HUES48 (cell line): ENCODE measurements at regions not wholly inside any gene's neighbourhood (a gene's known extent, or its start where the extent isn't known, plus 50 kb on each side); places are given as distances from the start of the nearest gene placed in this dataset.

Experiments
- H3K27ac ChIP-seq: one replicate; pipeline ENCODE4 v1.7.0; 2013; ENCODE audit warnings: low read depth, low read length, inconsistent platforms
- H3K27me3 ChIP-seq: 2 replicates; pipeline ENCODE4 v1.6.1; 2013; ENCODE audit warnings: mild to moderate bottlenecking, low read length; ENCODE audit not compliant: control insufficient read depth, insufficient read depth
- H3K36me3 ChIP-seq: 2 replicates; pipeline ENCODE4 v1.6.1; 2013; ENCODE audit warnings: low read length; ENCODE audit not compliant: control insufficient read depth, insufficient read depth
- H3K4me1 ChIP-seq: 2 replicates; pipeline ENCODE4 v1.6.1; 2013; ENCODE audit warnings: mild to moderate bottlenecking, low read length; ENCODE audit not compliant: control insufficient read depth, insufficient read depth
- H3K4me3 ChIP-seq: 2 replicates; pipeline ENCODE4 v1.5.1; 2013; ENCODE audit warnings: mild to moderate bottlenecking, low read depth, low read length
- H3K9ac ChIP-seq: 2 replicates; pipeline ENCODE4 v1.6.1; 2013; ENCODE audit warnings: mild to moderate bottlenecking, low read depth, low read length, moderate library complexity
- H3K9me3 ChIP-seq: 2 replicates; pipeline ENCODE4 v1.6.1; 2013; ENCODE audit warnings: low read length; ENCODE audit not compliant: control insufficient read depth, insufficient read depth

DNA sequence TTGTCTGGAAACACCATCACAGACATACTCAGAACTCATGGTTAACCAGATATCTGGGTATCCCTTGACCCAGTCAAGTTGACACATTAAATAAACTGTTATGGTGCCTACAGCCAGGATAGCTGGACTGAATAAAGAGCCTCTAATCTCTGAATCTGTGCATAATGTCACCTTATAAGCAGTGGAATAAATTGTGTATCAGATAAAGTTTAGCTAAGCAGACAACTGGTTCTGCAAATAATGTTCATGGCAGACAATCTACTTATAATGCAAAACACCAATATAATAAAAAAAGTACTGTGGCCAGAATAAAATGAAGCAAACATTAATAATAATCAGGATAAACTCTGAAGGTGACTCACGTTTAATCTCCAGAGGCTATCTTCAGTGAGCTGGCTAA lies 628.5 kb upstream of the FAT3 start:
- H3K9me3 ChIP-seq = no peaks in the 10 kb centered on the region; the same call in 1 of the 2 replicates
- H3K4me1 ChIP-seq = no peaks in the 10 kb centered on the region
- H3K4me3 ChIP-seq = no peak overlapping the region
- no peak overlapping the region for H3K27ac ChIP-seq
- no peaks in the 10 kb centered on the region for H3K36me3 ChIP-seq
- no peaks in the 10 kb centered on the region for H3K27me3 ChIP-seq
- H3K9ac ChIP-seq = no peak overlapping the region

DNA sequence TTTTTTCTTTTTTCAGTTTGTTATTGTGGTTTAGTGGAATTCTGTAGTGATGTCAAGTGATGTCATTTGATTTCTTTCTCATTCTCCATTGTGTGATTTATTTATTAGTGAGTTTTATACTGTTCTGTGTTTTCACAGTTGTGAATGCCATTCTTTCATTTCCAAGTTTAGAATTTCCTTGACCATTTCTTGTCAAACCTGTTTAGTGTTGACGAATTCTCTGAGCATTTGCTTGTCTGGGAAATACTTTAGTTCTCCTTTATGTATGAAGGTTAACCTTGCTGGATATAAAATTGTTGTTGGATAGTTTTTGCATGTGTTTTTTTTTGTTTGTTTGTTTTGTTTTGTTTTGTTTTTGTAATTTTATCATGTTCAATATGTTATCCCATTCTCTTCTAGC lies 633.6 kb upstream of the FAT3 start:
- no peak overlapping the region for H3K9ac ChIP-seq
- H3K27me3 ChIP-seq = no peaks in the 10 kb centered on the region
- H3K4me1 ChIP-seq = no peaks in the 10 kb centered on the region
- H3K4me3 ChIP-seq = no peak overlapping the region
- H3K9me3 ChIP-seq = no peaks in the 10 kb centered on the region; the same call in 1 of the 2 replicates
- no peak overlapping the region for H3K27ac ChIP-seq
- no peaks in the 10 kb centered on the region for H3K36me3 ChIP-seq

DNA sequence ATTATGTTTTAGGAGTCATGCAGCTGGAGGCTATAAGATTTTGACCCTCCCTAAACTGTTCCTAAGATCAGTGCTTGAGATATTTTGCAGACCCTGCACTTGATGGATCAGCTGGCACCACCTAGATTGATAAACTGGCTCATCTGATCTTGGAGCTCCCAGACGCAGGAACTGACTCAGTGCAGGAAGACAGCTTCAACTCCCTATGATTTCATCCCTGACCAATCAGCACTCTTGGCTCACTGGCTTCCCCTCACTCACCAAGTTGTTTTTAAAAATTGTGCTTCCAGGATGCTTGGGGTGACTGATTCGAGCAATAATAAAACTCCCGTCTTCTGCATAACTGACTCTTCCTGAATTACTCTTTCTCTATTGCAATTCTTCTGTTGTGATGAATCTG lies 637.5 kb upstream of the FAT3 start:
- no peak overlapping the region for H3K4me3 ChIP-seq
- no peaks in the 10 kb centered on the region for H3K27me3 ChIP-seq
- no peaks in the 10 kb centered on the region for H3K4me1 ChIP-seq
- no peaks in the 10 kb centered on the region; the same call in 1 of the 2 replicates for H3K9me3 ChIP-seq
- H3K36me3 ChIP-seq = no peaks in the 10 kb centered on the region
- no peak overlapping the region for H3K9ac ChIP-seq
- H3K27ac ChIP-seq = no peak overlapping the region

DNA sequence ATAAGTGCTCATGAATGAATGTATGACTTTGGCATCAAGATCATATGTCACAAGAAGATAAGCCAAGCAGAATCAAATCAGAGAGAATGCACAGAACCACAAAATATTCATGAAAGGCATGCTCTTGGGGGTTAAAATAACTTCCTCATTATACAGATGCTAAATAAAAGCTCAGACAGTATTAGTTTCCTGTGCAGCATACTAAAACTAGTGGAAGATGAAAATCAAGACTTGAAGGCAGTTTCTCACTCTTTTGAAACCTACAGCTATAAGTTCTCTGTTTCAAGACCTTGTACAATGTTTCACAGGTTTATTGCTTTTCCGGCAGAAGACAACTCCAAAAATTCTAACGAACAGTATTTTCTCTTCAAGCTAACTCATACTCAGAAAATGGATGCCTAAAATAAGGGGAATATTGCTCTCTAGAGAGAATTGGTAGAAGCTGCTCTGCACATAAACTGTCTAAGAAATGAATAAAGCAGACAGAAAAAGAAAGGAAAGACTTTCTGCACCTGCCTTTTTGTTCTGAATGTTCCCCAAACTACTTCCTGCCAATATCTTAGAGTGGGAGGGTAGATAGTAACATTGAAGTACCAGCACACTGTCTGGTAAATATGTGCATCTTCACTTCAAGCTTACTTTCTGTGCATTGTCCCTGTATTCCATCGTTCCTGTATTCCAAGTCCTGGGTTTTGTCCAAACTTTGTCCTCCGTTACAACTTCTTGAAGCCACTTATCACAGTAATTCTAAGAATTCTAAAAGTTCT lies 639.4 kb upstream of the FAT3 start:
- H3K9ac ChIP-seq = no peak overlapping the region
- H3K4me3 ChIP-seq = no peak overlapping the region
- H3K9me3 ChIP-seq = no peaks in the 10 kb centered on the region
- no peaks in the 10 kb centered on the region for H3K36me3 ChIP-seq
- H3K27ac ChIP-seq = no peak overlapping the region
- H3K4me1 ChIP-seq = no peaks in the 10 kb centered on the region
- H3K27me3 ChIP-seq = no peaks in the 10 kb centered on the region

DNA sequence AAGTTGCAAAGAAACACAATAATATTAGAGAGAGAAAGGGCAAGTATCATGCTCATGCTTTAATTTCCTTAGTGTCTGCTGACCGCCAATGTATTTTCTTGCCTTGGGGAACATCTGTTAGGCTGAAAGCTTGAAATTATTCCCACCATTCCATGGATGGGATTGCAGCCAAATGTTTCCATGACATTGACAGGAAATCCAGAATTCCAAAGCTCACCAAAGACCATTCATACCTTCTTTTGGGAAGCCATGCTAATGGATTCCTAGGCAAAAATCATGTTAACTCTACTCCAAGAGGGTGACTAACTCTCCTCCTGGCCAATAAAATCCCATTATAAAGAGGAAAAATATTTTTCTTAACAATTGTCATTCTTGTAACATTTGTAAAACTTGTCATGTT lies 661.4 kb upstream of the FAT3 start:
- Histone ChIP-seq H3K27ac (no peak overlapping the region), H3K9ac (no peak overlapping the region), H3K27me3 (no peaks in the 10 kb centered on the region), H3K4me3 (no peak overlapping the region), H3K9me3 (no peaks in the 10 kb centered on the region), H3K4me1 (no peaks in the 10 kb centered on the region), H3K36me3 (no peaks in the 10 kb centered on the region)

DNA sequence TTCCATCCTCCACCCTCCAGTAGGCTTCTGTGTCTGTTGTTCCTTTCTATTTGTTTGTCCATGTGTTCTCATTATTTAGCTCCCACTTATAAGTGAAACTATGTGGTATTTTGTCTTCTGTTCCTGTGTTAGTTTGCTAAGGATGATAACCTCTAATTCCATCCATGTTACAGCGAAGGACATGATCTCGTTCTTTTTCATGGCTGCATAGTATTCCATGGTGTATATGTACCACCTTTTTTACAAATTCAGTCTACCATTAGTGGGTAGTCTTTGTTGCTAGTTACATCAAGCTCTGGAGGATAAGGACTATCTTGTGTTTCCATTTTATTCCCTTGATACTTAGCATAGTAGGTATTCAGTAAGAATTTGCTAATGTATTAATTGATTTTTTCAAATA lies 664.2 kb upstream of the FAT3 start:
- no peaks in the 10 kb centered on the region for H3K4me1 ChIP-seq
- H3K9ac ChIP-seq = no peak overlapping the region
- H3K9me3 ChIP-seq = no peaks in the 10 kb centered on the region
- no peaks in the 10 kb centered on the region for H3K36me3 ChIP-seq
- H3K4me3 ChIP-seq = no peak overlapping the region
- H3K27ac ChIP-seq = no peak overlapping the region
- no peaks in the 10 kb centered on the region for H3K27me3 ChIP-seq

DNA sequence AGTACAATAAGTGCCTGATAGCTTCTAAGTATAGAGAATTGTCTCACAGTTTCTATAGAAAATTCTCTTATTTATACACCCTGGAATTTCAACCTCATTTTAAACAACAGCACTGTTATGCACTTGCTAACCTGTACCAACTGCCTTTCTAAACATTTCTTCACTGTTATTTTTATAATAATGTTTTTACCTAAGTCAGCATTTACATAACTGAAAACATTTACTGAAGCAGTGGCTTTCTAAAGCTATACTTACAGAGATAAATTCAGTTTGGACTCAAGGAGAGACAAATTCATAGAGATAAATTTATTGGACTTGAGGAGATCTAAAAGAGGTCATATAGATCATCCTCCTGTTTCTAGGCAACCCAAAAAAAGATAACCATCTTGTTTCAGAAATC lies 686.6 kb upstream of the FAT3 start:
- Histone ChIP-seq H3K4me3 (no peak overlapping the region), H3K9me3 (0 out of 2 replicates have a peak, but pooled peaks cover 5% of the 10 kb centered on the region), H3K9ac (no peak overlapping the region), H3K36me3 (no peaks in the 10 kb centered on the region), H3K27me3 (no peaks in the 10 kb centered on the region), H3K27ac (no peak overlapping the region), H3K4me1 (no peaks in the 10 kb centered on the region; the same call in 1 of the 2 replicates)

DNA sequence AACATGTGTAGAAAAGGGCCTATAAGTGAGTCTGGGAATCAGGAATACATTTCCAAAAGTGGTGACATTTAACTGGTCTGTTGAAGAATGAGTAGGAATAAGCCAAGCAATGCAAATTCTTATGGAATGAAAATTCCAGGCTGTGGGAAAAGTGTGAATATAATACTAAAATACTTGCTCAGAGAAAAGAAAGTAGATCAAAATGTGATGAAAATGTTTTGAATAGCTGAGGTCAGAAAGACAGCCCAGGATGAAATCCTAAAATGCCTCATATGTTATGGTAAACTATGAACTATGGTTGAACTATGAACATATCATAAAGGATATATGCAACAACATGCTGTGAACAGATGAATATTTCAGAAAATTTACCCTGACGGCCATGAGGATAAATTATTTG lies 688.3 kb upstream of the FAT3 start:
- H3K4me1 ChIP-seq = no peaks in the 10 kb centered on the region; the same call in 1 of the 2 replicates
- H3K27me3 ChIP-seq = no peaks in the 10 kb centered on the region
- H3K9me3 ChIP-seq = 0 out of 2 replicates have a peak, but pooled peaks cover 5% of the 10 kb centered on the region
- no peaks in the 10 kb centered on the region for H3K36me3 ChIP-seq
- H3K9ac ChIP-seq = no peak overlapping the region
- H3K27ac ChIP-seq = no peak overlapping the region
- no peak overlapping the region for H3K4me3 ChIP-seq

DNA sequence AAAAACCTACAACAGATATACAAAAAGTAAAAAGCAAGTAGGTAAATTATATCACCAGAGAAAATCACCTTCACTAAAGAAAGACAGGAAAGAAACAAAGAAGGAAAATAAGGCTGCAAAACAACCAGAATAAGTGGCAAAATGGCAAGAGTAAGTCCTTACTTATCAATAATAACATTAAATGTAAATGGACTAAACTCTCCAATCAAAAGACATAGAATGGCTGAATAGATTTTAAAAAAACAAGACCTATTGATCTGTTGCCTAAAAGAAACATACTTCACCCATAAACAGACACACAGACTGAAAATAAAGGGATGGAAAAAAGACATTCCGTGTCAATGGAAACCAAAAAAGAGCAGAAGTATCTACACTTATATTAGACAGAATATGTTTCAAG lies 695.7 kb upstream of the FAT3 start:
- no peak overlapping the region for H3K4me3 ChIP-seq
- H3K36me3 ChIP-seq = no peaks in the 10 kb centered on the region
- no peak overlapping the region for H3K27ac ChIP-seq
- H3K4me1 ChIP-seq = 0 out of 2 replicates have a peak, but pooled peaks cover 3% of the 10 kb centered on the region
- no peaks in the 10 kb centered on the region for H3K9me3 ChIP-seq
- no peaks in the 10 kb centered on the region for H3K27me3 ChIP-seq
- no peak overlapping the region for H3K9ac ChIP-seq

DNA sequence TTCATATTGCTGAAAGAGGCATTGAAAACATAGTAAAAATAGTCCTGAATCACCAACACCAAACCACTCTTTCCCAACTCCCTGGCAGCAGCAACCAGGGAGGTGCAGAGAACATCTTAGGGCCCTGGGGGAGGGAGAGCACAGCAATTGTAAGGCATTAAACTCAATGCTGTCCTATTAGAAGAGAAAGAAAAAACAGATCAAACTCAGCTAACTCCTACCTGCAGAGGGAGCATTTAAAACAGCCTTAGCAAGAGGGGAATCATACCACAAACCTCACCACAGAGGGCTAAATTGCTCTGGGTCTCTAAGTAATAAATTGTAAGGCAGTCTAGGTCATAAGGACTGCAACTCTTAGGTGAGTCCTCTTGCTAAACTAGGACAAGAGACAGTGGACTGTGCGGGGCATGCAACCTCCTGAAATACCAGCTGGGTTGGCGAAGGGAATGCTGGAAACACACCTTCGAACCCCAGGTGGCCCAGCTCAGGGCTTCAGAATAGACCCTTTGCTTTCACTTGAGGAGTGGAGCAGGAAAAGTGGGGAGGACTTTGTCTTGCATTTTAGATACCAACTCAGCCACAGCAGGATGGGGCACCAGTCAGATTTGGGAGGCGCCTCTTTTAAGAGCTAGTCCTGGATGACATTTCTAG lies 697.1 kb upstream of the FAT3 start:
- H3K4me1 ChIP-seq = 0 out of 2 replicates have a peak, but pooled peaks cover 3% of the 10 kb centered on the region
- no peaks in the 10 kb centered on the region for H3K36me3 ChIP-seq
- H3K27ac ChIP-seq = no peak overlapping the region
- no peaks in the 10 kb centered on the region for H3K9me3 ChIP-seq
- H3K4me3 ChIP-seq = no peak overlapping the region
- no peak overlapping the region for H3K9ac ChIP-seq
- H3K27me3 ChIP-seq = no peaks in the 10 kb centered on the region

DNA sequence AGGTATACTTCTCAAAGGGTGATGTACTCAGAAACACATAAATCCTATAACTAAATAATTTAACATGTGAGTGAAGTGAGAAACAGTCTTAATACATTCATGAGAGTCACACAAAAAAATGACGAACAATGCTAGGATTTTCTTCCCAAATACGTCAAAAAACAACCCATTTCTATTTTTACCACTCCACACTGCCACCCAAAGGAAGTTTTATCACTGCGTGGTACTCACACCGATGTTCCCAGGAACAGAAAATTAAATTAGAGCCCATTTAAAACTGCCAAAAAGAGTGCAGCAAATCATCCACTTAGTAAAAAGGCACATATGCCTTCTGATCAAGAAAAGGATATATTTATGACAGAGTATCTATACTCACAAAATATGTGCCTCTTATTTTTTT lies 710.9 kb upstream of the FAT3 start:
- Histone ChIP-seq H3K36me3 (no peaks in the 10 kb centered on the region), H3K27ac (no peak overlapping the region), H3K9me3 (no peaks in the 10 kb centered on the region), H3K4me1 (peaks cover 3% of the 10 kb centered on the region; the same call in 1 of the 2 replicates), H3K27me3 (no peaks in the 10 kb centered on the region), H3K9ac (no peak overlapping the region), H3K4me3 (no peak overlapping the region)
